GM12878 (cell line): ENCODE measurements at regions not wholly inside any gene's neighbourhood (a gene's known extent, or its start where the extent isn't known, plus 50 kb on each side); places are given as distances from the start of the nearest gene placed in this dataset.

Experiments used
- ATF3 ChIP-seq: IDR thresholded peaks from 2 replicates; pipeline ENCODE4 v1.6.1; 2011; ENCODE audit warnings: low read depth, mild to moderate bottlenecking, low read length, moderate library complexity, borderline replicate concordance; ENCODE audit errors: extremely low read depth
- CTCF ChIP-seq, 3 experiments: IDR thresholded peaks in 2 of 3; conservative IDR thresholded peaks in 1 of 3; 2 replicates each; pipeline ENCODE4 v1.5.1; 2011; ENCODE audit warnings: low read depth in 3 of 3, low read length in 3 of 3, mild to moderate bottlenecking in 3 of 3, control low read depth in 2 of 3, moderate library complexity in 2 of 3, inconsistent platforms in 1 of 3, mixed read lengths in 1 of 3; ENCODE audit not compliant: control insufficient read depth in 2 of 3, insufficient read depth in 1 of 3; ENCODE audit errors: extremely low read depth in 1 of 3
- CUX1 ChIP-seq: IDR thresholded peaks from 2 replicates; pipeline ENCODE4 v1.6.1; 2012; ENCODE audit warnings: improper control_type of control experiment, low read depth, low read length; ENCODE audit not compliant: insufficient replicate concordance
- EGR1 ChIP-seq, 2 experiments: IDR thresholded peaks; 1 replicate in 1 of 2; 2 replicates in 1 of 2; pipeline ENCODE4 v1.6.1; 2011 to 2012; ENCODE audit warnings: low read depth in 2 of 2, low read length in 2 of 2, borderline replicate concordance in 1 of 2, mild to moderate bottlenecking in 1 of 2, moderate library complexity in 1 of 2
- EZH2 ChIP-seq: IDR thresholded peaks from 2 replicates; pipeline ENCODE4 v1.6.1; 2012; ENCODE audit warnings: low read depth, mild to moderate bottlenecking, control low read depth, inconsistent platforms, low read length, borderline replicate concordance; ENCODE audit not compliant: control insufficient read depth
- FOXK2 ChIP-seq: fragments of 450-650 bp; IDR thresholded peaks from 2 replicates; pipeline ENCODE4 v1.6.1; 2017; ENCODE audit warnings: mild to moderate bottlenecking, moderate library complexity
- GABPA ChIP-seq: IDR thresholded peaks from 2 replicates; pipeline ENCODE4 v1.6.1; 2014; ENCODE audit warnings: antibody characterized with exemption, low read depth, mild to moderate bottlenecking, inconsistent platforms
- LARP7 ChIP-seq: fragments of 450-650 bp; IDR thresholded peaks from 2 replicates; pipeline ENCODE4 v1.6.1; 2017; ENCODE audit warnings: mild to moderate bottlenecking
- MAX ChIP-seq: IDR thresholded peaks from 2 replicates; pipeline ENCODE4 v1.6.1; 2012; ENCODE audit warnings: low read depth, low read length, improper control_type of control experiment
- NR2C2 ChIP-seq: IDR thresholded peaks from 2 replicates; pipeline ENCODE4 v1.6.1; 2011; ENCODE audit warnings: borderline replicate concordance, low read depth; ENCODE audit not compliant: control insufficient read depth, insufficient read length
- NRF1 ChIP-seq: conservative IDR thresholded peaks from 2 replicates; pipeline ENCODE4 v1.6.1; 2011; ENCODE audit warnings: mild to moderate bottlenecking, low read depth, low read length, improper control_type of control experiment
- PAX5 ChIP-seq: IDR thresholded peaks from 2 replicates; pipeline ENCODE4 v1.6.1; 2011; ENCODE audit warnings: low read depth, low read length, borderline replicate concordance
- ZBTB40 ChIP-seq: fragments of 450-650 bp; IDR thresholded peaks from 2 replicates; pipeline ENCODE4 v1.6.1; 2016; ENCODE audit warnings: mild to moderate bottlenecking, moderate library complexity, borderline replicate concordance

- TF ChIP-seq CUX1 (no peak), ATF3 (no peak), NRF1 (no peak), MAX (no peak), PAX5 (no peak), LARP7 (no peak), EGR1 (IDR thresholded peaks at IDR 0.05; ENCODE audit: borderline replicate concordance in 1 of 2, low read depth in 2 of 2, low read length in 2 of 2) (no peak), CTCF (IDR thresholded peaks at IDR 0.05 in 2 of 3, conservative IDR thresholded peaks at IDR 0.05 in 1 of 3; ENCODE audit: control insufficient read depth in 2 of 3, extremely low read depth in 1 of 3, insufficient read depth in 1 of 3, low read depth in 3 of 3, low read length in 3 of 3) (no peak), GABPA (no peak), ZBTB40 (no peak), EZH2 (no peak), FOXK2 (no peak), NR2C2 (no peak)
These were observed 72.3 kb downstream of the KLF6 start for GRCh38 chr10:3712707-3713106.
